RPMI7951 (cell line): ENCODE measurements at regions not wholly inside any gene's neighbourhood (a gene's known extent, or its start where the extent isn't known, plus 50 kb on each side); places are given as distances from the start of the nearest gene placed in this dataset.
A peak's percentile ranks its signal among the peaks of the same experiment; 100 is the strongest.

Experiments used
- DNase-seq: peaks from one replicate; pipeline ENCODE4 v3.0.0-alpha.2; 2012; ENCODE audit warnings: low read depth

DNA sequence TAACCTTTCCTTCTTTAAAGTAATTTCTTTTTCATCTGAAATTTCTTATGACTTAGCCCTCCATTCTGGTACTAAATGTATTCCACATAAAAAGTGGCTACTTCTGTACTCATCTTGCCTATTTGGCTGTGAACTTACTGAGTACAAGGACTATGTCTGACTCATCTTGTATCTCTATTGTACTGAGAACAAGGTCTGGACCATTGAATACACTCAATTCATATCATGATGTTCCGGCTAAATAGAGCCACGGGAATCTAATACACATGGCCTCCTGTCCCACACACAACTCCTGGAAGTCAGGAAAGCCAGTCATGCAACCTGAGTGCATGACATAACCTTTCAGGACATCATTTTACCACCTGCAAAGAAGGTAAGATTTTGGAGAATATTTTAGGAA, 203.9 kb downstream of the PLK2 start:
- DNase-seq, result no peak

DNA sequence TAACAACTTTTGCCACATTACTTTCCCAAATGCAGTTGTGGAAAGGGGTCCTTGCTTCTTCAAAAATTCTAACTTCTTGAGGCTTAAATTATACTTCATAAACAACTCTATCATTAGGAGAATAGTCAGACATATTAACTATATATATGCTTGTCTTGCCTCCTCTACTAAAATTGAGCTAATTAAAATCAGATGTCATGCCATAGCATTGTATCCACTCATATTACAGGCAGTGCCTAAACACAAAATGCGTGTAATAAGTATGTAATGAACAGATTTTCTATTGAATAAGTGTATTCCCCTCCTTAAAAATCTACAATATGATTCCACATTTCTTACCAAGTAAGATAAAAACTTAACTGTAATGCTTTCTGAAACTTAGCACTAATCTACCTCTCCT, 204.5 kb downstream of the PLK2 start:
- DNase-seq, result no peak

DNA sequence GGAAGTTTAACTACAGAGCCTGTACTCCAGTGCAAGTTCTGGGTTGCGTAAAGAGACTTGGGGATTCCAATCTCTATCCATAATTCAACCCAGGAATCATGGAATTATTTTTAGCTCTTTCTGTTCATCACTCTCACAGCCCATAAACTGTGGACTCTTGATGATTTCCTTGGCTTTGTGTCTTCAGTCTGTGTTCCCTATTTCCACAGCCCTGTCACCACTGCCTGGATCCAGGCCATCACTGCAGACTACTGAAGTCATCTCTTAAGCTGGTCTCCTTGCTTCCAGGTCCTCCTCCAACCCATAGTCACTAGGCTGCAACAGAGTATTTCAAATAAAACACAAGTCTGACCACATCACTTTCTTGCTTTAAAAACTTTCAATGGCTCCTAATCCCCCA, 211.7 kb downstream of the PLK2 start:
- no peak for DNase-seq

DNA sequence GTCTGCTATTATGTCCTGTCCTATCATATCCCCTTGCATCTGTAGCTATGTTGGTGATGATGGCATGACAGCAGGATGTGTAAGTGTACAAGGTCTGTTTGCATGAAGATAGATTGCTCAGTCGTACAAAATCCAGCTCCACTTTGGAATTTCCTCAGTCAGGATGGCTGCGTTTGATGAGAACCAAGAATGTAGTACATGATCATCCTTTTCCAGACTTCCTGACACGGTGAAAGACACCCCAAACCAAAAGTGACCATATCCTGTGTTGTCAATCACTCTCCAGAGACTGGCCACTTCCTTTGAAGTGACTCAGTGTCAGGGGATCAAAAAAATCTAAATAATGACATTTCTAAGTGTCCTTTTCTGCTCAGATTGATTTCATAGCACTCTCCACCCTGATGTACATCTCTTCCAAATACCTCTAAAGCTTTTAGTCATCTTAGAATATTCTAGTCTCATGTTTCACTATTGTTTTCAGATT, 213.4 kb downstream of the PLK2 start:
- peak; percentile 12 for DNase-seq

DNA sequence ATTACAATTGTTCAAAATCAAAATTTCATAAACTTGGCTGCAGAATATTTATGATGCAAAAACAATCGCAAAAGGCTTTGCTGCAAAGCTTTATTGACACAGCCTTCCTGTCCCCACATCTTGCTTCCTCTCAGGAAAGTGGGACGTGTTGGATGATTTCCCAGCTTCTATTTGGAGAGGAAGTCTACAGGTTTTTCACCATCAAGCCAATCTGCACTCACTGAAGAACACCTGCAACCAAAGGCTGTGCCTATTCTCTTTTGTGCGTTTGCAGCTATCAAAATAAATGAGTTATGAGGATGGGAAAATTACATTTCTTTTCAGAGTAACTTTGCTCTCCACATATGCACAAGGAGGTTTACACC, 214.4 kb downstream of the PLK2 start:
- no peak for DNase-seq

DNA sequence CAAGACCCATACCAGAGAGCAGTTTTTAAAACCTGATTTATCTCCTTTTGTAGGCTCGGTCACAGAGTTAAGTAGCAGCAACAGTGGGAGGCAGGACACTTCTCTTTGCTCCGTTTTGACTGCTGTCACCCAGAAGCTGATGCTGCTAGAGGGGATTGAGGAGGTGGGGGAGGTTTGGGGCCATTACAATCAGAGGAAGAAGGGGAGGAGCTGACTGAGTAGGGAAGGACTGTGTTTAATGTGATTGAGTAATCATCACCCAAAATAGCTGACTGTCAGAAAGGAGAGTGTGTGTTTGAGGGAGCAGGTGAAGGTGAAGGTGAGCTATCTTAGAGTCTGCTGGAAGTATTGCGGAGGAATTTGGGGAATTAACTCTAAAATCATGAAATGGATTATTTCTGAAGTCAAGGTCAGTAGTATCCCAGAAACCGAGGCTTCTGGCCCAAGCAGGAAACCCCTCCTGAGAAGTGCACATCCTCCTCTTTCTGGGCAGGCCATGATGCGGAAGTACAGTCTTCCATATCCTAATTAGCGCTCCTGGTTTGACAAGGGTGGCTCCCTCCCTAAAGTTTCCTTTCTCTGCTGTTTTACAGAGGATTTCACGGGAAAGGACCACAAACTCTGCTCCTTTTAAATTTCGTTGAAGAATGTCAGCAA, 214.9 kb downstream of the PLK2 start:
- no peak for DNase-seq

DNA sequence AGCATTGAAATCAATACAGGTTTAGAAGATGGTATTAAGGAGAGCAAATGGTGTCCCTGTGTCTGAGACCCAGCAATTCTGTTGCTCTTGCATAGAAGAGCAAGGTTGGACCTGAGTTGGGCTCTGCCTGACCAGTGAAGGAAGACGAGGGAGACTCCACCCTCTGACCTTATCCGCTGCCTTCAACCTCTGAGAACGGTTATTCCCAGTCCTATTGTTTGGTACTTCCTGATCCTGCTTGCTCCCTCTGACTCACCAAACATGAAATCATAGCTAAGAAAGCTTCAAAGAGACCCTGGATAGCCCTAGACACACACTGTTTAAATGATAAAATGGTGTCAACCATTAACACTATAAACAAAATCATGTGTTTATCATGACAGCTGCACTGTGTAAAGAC, 218.5 kb downstream of the PLK2 start:
- no peak for DNase-seq

DNA sequence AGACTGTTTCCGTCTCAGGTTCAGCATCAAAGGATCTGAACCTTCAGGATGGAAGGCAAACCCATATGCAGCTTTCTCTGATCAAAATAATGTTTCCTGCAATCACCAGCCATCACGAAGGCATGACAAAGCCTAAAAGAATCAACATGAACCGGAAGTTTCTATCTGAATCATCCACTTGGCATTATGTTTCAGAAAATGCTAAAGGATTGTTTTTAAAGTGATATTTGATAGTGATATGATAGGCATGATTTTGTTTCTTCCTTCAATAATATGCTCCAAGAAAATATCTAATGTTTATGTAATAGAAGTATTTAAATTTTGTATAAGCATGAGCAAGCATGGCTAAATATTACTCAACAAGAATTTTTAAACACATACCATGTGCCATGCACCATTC, 219.6 kb downstream of the PLK2 start:
- peak; percentile 54 for DNase-seq

DNA sequence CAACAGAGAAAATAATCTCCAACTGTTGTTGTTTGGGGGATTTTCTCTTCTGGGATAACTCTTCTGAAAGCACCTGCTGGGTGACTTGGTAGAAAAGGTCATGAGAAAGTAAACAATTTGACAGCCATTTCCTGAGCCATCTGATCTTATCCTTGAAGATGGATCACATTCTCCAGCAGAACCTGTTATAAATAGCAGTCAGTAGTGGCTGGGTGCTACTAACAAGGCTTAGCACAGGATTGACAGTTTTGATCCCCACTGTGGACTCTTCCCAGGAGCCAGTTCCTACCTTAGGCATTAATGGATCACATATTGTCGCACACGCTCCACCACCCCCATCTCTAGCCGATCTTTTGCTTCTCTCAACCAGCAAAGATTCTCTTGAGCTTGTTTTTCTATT, 220.2 kb downstream of the PLK2 start:
- DNase-seq, result no peak

DNA sequence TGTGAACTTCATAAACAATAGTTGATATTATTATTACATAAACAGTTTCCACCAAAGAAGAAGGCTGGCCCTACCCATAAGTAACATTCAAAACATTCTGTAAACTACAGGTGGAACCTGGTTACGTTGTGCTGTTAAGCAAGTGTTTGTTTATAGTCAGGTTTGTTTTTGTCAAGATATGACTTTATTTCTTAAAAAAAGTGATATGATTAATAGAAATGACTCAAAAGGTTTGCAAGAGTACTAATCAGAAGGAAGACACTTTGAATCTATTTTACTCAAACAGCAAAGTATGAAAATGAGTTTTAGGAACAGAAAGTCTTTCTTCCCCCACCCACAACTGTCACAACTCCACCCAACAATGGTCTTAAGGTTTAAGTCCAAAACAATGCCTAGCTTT, 220.8 kb downstream of the PLK2 start:
- no peak for DNase-seq

DNA sequence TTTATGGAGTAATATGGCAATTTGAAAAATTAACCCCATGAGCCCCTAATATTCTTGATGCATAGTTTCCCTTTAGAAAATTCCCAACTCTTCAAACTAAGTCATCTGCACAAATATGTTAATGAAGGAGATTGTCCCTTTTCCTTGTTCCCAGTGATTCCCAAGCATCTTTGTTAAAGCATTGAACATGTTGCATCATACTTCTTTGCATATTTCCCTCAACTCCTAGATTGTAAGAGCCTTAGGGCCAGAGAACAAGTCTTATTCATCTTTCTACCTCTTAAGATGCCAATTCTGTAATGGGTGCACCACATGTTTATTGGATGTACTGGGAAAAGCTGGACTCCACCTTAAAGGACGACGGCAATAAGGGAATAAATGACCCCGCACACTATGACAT, 223.4 kb downstream of the PLK2 start:
- no peak for DNase-seq

DNA sequence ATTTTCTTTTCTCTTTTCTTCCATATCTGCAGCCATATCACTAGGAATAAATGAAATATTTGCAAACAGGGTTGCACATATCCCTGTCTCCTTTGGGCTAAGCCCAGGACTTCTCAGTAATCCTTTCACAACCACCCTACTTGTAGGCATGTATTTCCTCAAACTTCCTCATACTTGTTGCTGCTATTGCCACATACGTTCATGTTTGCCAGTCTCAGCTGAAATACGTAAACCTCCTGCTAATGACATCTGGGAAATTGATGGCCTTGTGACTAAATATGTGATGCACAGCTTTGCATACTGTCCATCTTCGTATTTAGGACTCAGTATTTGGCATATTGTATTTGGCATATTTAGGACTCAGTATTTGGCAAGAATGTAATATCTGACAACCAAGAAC, 224.6 kb downstream of the PLK2 start:
- DNase-seq, result no peak

DNA sequence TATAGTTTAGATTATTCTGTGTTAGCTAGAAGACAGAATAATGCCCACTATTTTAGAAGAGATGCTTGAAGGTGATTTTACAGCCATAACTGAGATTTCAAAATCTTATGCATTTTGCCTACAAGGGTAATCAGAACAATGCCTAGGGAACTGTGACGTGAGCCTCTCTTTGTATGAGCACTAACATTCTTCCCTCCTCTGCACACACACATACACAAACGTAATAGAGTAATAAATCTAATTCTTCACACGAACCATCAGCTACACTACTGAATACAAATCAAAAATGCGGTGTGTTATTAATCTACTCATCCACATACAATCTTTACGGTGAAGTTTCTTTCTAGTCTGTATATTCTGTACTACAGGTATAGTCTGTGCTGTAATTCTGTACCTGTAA, 227.8 kb downstream of the PLK2 start:
- no peak for DNase-seq

DNA sequence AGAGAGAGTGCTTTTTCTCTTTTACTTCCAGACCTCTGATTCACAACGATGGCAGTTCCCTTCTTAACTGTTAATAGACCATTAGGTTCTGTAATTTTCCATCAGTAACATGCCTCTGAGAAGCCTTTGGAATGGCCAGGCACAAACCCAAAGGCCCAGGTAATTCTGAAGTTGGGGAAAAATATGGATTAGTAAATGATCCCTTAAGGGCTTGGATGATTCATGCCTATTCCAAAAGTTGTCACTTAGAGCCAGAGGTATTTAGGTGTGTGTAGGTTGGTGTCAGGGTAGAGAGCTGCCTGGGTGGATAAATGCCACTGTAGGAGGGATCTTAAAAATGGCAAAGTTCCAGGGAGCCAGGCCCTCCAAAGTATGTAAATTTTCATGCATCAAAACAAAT, 228.8 kb downstream of the PLK2 start:
- DNase-seq, result no peak

DNA sequence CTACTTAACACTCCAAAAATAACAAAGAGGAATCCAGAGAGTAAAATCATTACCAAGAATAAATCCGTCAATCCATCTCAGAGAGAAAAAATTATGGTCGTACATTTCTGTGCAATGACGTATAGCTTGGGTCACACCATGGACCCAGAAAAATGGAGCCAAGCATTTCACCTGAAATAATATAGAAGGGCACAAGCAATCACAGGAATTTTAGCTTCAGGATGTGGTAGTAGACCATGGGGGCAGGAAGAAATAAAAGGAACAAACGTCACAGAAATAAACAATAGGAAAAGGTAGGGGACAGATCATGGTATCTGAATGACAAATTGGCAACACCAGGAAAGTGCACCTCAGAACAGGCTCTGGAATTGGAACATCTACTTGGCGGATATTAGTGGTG, 231.0 kb downstream of the PLK2 start:
- DNase-seq, result no peak

DNA sequence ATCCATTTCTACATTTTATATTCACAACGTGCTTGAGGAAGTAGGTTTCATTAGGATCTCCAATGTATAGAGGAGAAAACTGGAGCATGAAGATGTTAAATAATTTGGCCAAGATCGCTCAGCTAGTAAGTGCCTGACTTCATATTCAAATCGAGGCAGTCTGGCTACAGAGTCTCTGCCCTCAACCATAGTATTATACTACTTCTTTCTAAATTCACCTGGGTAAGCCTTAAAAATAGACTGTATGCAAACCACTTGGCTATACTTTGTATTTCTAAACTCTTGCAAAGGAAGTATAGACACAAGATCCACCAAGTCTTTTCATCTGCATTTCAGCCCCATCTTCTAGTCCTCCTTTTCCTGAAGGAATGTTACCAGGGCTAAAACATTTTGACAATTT, 232.0 kb downstream of the PLK2 start:
- DNase-seq, result no peak

DNA sequence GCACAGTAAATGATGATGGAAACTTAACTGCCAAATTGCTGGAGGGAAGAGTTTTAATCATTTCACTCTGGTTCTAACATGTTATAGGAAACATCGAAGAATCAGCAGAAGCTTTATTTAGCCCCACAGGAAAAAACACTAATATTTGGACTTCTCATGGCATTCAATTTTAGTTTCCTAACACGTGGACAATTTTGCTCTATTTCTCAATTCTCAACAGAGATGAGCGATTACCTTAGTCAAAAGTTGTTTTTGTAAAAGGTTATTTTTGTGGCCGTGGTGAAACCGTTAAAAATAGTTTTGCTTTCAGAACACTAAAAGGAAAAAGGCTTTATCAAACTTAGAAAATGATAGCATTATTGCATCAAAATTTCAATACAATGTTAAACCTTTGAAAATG, 235.2 kb downstream of the PLK2 start:
- no peak for DNase-seq

DNA sequence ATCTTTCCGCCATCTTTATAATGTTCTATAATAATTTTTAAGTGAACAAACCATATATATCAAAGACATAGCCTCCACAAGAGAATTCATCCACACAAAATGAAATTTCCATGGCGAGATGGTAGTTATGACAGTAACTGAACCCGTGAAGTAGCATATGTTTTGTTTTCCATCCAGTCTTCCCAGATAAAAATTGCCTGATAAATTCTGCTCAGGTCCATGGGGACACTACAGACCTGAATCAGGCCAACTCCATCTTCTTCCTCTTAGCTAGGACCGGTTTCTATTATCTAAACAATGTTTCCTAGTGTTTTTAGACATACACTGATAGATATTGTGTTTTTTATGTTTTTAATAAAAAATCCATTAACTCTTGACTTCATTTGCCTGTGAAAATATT, 235.7 kb downstream of the PLK2 start:
- DNase-seq, result no peak

DNA sequence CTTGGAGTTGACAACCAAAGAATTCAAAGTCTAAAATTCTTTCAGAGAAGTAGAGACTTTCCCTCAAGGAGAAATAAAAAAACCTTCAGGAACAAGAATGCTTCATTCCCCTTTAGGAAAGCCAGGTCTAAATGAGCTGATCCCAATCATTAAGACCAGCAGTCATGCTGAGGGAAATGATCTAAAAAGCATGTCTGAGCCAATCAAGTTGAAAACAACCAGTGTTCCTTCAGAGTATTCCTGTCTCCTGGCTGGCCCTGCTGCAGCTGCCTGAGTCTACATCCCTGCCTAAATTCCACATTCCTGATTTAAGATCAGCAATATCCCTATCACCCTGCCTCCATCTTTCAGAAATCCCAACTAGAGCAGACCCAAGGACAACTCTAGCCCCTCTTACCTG, 244.5 kb downstream of the PLK2 start:
- no peak for DNase-seq

DNA sequence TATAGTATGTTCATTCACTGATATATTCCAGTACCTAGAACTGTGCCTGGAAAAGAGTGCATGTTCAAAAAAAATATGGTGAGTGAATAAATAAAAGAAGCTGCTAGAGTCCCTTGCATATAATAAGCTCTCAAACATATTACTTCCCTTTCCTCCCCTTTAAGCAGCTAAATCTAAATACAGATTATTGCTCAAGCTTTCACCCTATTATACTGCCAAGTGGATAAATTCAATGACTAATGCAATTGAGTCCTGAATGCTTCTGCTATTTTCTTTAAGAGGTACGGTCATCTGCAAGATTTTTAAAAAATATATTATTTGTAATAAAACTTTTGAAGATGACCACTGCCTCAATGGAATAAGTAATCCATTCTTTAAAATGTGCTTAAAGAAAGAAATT, 248.4 kb downstream of the PLK2 start:
- DNase-seq, result no peak

DNA sequence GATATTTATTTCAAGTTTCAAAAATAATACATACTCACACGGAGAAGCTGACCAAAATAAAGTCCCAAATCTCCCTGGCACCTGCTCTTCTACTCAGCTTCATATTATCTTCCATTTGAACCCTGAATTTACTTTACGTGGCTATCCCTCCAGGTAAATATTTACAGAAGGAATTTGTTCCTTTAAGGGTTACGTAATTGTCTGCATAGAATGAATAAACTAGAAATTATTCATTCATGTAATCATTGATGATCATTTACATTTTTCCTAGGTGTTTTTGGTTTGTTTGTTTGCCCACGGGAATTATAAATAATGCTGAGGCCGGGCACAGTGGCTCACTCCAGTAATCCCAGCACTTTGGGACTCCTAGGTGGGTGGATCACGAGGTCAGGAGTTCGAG, 251.2 kb downstream of the PLK2 start:
- DNase-seq, result no peak

DNA sequence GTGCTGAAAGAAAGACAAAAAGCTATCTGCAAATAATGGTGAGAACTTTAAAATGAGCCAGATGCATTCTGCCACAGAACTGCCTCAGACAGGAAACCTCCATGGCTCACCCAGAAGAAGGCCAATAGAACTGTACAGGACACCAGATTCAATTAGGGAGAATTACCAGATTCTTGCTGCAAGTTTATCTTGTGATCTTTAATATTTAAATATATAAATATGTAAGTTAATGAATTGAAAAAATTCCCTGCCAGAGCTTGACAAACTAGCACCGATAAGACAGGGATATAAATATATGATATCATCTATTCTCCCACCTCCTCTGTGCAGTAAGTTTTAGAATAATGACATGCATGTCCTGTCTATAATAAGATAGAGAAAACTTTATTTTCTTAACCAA, 252.8 kb downstream of the PLK2 start:
- no peak for DNase-seq

DNA sequence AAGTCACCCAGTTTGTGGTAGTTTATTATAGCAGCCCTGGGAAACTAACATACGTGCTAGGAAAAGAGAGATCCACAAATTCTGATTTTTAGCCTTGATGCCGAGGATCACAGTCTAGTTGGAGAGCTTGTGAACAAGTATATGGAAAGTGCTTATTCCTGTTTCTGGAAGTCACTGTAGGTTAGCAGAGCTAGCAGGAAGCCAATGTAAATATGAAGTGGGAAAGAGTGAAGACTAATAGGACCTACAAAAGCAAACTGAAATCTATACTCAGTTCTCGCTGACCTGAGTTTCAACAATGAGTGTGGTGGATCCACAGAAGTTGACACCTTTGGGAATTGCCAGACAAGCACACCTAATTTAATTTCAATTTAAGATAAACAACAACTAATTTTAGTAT, 254.9 kb downstream of the PLK2 start:
- DNase-seq, result no peak

DNA sequence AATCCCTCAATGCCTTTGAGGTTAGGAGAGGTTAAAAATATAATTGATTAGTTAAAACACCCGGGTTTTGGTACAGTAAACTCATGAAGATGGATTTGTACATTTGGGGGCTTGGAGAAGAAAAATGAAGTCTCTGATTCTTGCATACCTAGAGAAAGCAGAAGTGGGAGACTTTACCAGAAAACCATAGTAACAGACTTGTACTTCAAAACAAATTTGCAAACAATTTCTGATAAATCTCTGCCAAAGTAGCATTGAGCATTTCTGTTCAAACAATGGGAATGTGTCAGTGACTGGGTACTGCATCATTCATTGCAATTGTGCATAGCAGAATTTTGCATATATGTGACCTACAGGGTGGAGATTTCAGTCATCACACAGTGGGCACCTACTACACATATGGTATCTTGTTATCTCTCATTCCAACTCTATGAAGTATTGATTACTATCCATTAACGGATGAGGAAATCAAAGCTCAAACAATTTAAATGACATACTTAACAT, 256.9 kb downstream of the PLK2 start:
- no peak for DNase-seq
